Naive thymus-derived CD8-positive, alpha-beta T cell (primary cell): ENCODE measurements at regions not wholly inside any gene's neighbourhood (a gene's known extent, or its start where the extent isn't known, plus 50 kb on each side); places are given as distances from the start of the nearest gene placed in this dataset.
"Not testable (repeated sequence)": the region's sequence is repeated elsewhere in the genome, so short reads cannot be mapped to it uniquely, and the experiment has no call there.

Experiments
- ATAC-seq, 2 donors: fragments of 150-1000 bp; cut with Tn5 transposase in 1 of 2; sonication (Bioruptor Pico), chemical (Tn5 transposase) in 1 of 2; 1 replicate in 1 of 2; 2 replicates in 1 of 2; pipeline ENCODE4 v1.10.0; 2021; ENCODE audit warnings: mild to moderate bottlenecking in 2 of 2, moderate library complexity in 2 of 2
- POLR2A ChIA-PET: fragments of 350-600 bp; sonication (Branson Sonifier 250); formaldehyde crosslinking; loops from one replicate; lab custom pipeline; 2021; ENCODE audit warnings: antibody characterized with exemption; lab: Charles Lee
- DNase-seq, 10 donors: peaks; one replicate each; pipeline versions ENCODE4 v3.0.0 to v3.0.0-alpha.2; 2020 to 2022
- H3K27ac Mint-ChIP-seq, 10 donors: one replicate each; pipeline ENCODE4 v1.8.0; 2020 to 2022; ENCODE audit warnings: mild to moderate bottlenecking in 10 of 10, mixed read lengths in 10 of 10, moderate library complexity in 4 of 10, inconsistent platforms in 1 of 10
- H3K27me3 Mint-ChIP-seq, 5 donors: one replicate each; pipeline ENCODE4 v1.8.0; 2021 to 2022; ENCODE audit warnings: mixed read lengths in 5 of 5
- H3K36me3 Mint-ChIP-seq, 3 donors: one replicate each; pipeline ENCODE4 v1.8.0; 2020 to 2022; ENCODE audit warnings: mixed read lengths in 3 of 3, mild to moderate bottlenecking in 2 of 3, inconsistent platforms in 1 of 3
- H3K4me1 Mint-ChIP-seq, 4 donors: one replicate each; pipeline ENCODE4 v1.8.0; 2021 to 2022; ENCODE audit warnings: mixed read lengths in 4 of 4
- H3K4me3 Mint-ChIP-seq, 10 donors: one replicate each; pipeline ENCODE4 v1.8.0; 2020 to 2022; ENCODE audit warnings: mild to moderate bottlenecking in 10 of 10, mixed read lengths in 10 of 10, moderate library complexity in 6 of 10, inconsistent platforms in 1 of 10
- H3K9me3 Mint-ChIP-seq, 9 donors: one replicate each; pipeline ENCODE4 v1.8.0; 2020 to 2022; ENCODE audit warnings: mixed read lengths in 9 of 9, mild to moderate bottlenecking in 3 of 9, inconsistent platforms in 1 of 9, moderate library complexity in 1 of 9

- Mint-ChIP-seq H3K27me3 (peaks cover 0 to 8% (median 0%) of the 10 kb centered on the region in 5 donors), H3K9me3 (peaks cover 0 to 8% (median 4%) of the 10 kb centered on the region in 9 donors), H3K36me3 (no peaks in the 10 kb centered on the region), H3K4me1 (no peaks in the 10 kb centered on the region), H3K27ac (no peak overlapping the region), H3K4me3 (no peak overlapping the region)
- ATAC-seq (no peak), DNase-seq (no peak)
- POLR2A ChIA-PET, result no interaction called here
These were observed 282.4 kb downstream of the C11orf87 start for GRCh38 chr11:109704432-109704831.

GRCh38 chr11:109706945-109707344 is 285.0 kb downstream of the C11orf87 start:
- POLR2A ChIA-PET, result no interaction called here
- Mint-ChIP-seq H3K27me3 (peaks cover 0 to 8% (median 0%) of the 10 kb centered on the region in 5 donors), H3K36me3 (no peaks in the 10 kb centered on the region), H3K27ac (no peak overlapping the region), H3K9me3 (peaks cover 0 to 12% (median 0%) of the 10 kb centered on the region in 9 donors), H3K4me3 (no peak overlapping the region), H3K4me1 (no peaks in the 10 kb centered on the region)
- ATAC-seq, result no peak
- no peak for DNase-seq

- DNase-seq (no peak), ATAC-seq (no peak)
- Mint-ChIP-seq H3K4me3 (no peak overlapping the region), H3K27me3 (peaks cover 0 to 8% (median 0%) of the 10 kb centered on the region in 5 donors), H3K36me3 (no peaks in the 10 kb centered on the region), H3K27ac (no peak overlapping the region), H3K9me3 (peaks cover 0 to 12% (median 4%) of the 10 kb centered on the region in 9 donors), H3K4me1 (no peaks in the 10 kb centered on the region)
- POLR2A ChIA-PET, result no interaction called here
These were observed 285.4 kb downstream of the C11orf87 start for GRCh38 chr11:109707411-109707810.

GRCh38 chr11:109708184-109708583 is 286.2 kb downstream of the C11orf87 start:
- Mint-ChIP-seq H3K27ac (no peak overlapping the region), H3K4me3 (no peak overlapping the region), H3K36me3 (no peaks in the 10 kb centered on the region), H3K9me3 (peaks cover 0 to 12% (median 4%) of the 10 kb centered on the region in 9 donors), H3K4me1 (no peaks in the 10 kb centered on the region), H3K27me3 (peaks cover 0 to 8% (median 0%) of the 10 kb centered on the region in 5 donors)
- POLR2A ChIA-PET, result no interaction called here
- no peak for DNase-seq
- ATAC-seq, result no peak

GRCh38 chr11:109714444-109714843 is 292.5 kb downstream of the C11orf87 start:
- POLR2A ChIA-PET, H3K27ac Mint-ChIP-seq, ATAC-seq: not testable (repeated sequence)

GRCh38 chr11:109715424-109715823 is 293.4 kb downstream of the C11orf87 start:
- H3K4me3 Mint-ChIP-seq, H3K4me1 Mint-ChIP-seq, H3K27me3 Mint-ChIP-seq, H3K27ac Mint-ChIP-seq, ATAC-seq, DNase-seq, POLR2A ChIA-PET, H3K36me3 Mint-ChIP-seq: not testable (repeated sequence)
- H3K9me3 Mint-ChIP-seq, result peaks cover 7 to 45% (median 19%) of the 10 kb centered on the region in 9 donors

More at GRCh38 chr11:109714444-109714843, 292.5 kb downstream of the C11orf87 start:
- DNase-seq, H3K4me3 Mint-ChIP-seq, H3K27me3 Mint-ChIP-seq, H3K4me1 Mint-ChIP-seq, H3K36me3 Mint-ChIP-seq: not testable (repeated sequence)
- H3K9me3 Mint-ChIP-seq, result peaks cover 7 to 45% (median 19%) of the 10 kb centered on the region in 9 donors

GRCh38 chr11:109726061-109726460 is 304.1 kb downstream of the C11orf87 start:
- POLR2A ChIA-PET, result no interaction called here
- Mint-ChIP-seq H3K4me1 (no peaks in the 10 kb centered on the region), H3K36me3 (no peaks in the 10 kb centered on the region), H3K27me3 (peaks cover 0 to 9% (median 0%) of the 10 kb centered on the region in 5 donors), H3K27ac (no peak overlapping the region), H3K9me3 (peaks cover 0 to 20% (median 0%) of the 10 kb centered on the region in 9 donors), H3K4me3 (no peak overlapping the region)
- DNase-seq (no peak), ATAC-seq (no peak)

- Mint-ChIP-seq H3K27me3 (peaks cover 0 to 9% (median 0%) of the 10 kb centered on the region in 5 donors), H3K36me3 (no peaks in the 10 kb centered on the region), H3K4me1 (no peaks in the 10 kb centered on the region), H3K9me3 (peaks cover 0 to 20% (median 0%) of the 10 kb centered on the region in 9 donors), H3K27ac (no peak overlapping the region), H3K4me3 (no peak overlapping the region)
- POLR2A ChIA-PET, result no interaction called here
- DNase-seq, result no peak
- ATAC-seq, result no peak
These were observed 306.1 kb downstream of the C11orf87 start for GRCh38 chr11:109728056-109728455.

GRCh38 chr11:109729761-109730160 is 307.8 kb downstream of the C11orf87 start:
- Mint-ChIP-seq H3K9me3 (peaks cover 0 to 14% (median 0%) of the 10 kb centered on the region in 9 donors), H3K27ac (no peak overlapping the region), H3K4me3 (no peak overlapping the region), H3K4me1 (no peaks in the 10 kb centered on the region), H3K36me3 (no peaks in the 10 kb centered on the region), H3K27me3 (peaks cover 0 to 8% (median 0%) of the 10 kb centered on the region in 5 donors)
- DNase-seq, result no peak
- ATAC-seq, result no peak
- POLR2A ChIA-PET, result no interaction called here

- no peak for ATAC-seq
- H3K27ac Mint-ChIP-seq, result no peak overlapping the region
- peaks cover 0 to 8% (median 0%) of the 10 kb centered on the region in 9 donors for H3K9me3 Mint-ChIP-seq
- no peaks in the 10 kb centered on the region for H3K36me3 Mint-ChIP-seq
- POLR2A ChIA-PET, result no interaction called here
- H3K4me3 Mint-ChIP-seq, result no peak overlapping the region
- peaks cover 0 to 5% (median 0%) of the 10 kb centered on the region in 5 donors for H3K27me3 Mint-ChIP-seq
- no peaks in the 10 kb centered on the region for H3K4me1 Mint-ChIP-seq
- no peak for DNase-seq
These were observed 308.7 kb downstream of the C11orf87 start for GRCh38 chr11:109730669-109731068.

- Mint-ChIP-seq H3K27ac (no peak overlapping the region), H3K9me3 (peaks cover 0 to 8% (median 0%) of the 10 kb centered on the region in 9 donors)
- POLR2A ChIA-PET, result no interaction called here
These were observed 309.5 kb downstream of the C11orf87 start for GRCh38 chr11:109731451-109731850.

GRCh38 chr11:109733245-109733644 is 311.3 kb downstream of the C11orf87 start:
- POLR2A ChIA-PET, result no interaction called here
- ATAC-seq (no peak), DNase-seq (no peak)
- Mint-ChIP-seq H3K27me3 (peaks cover 0 to 9% (median under 1%) of the 10 kb centered on the region in 5 donors), H3K4me3 (no peak overlapping the region), H3K27ac (no peak overlapping the region), H3K4me1 (no peaks in the 10 kb centered on the region), H3K36me3 (no peaks in the 10 kb centered on the region), H3K9me3 (peaks cover 0 to 9% (median 0%) of the 10 kb centered on the region in 9 donors)

More at GRCh38 chr11:109731451-109731850, 309.5 kb downstream of the C11orf87 start:
- no peak for ATAC-seq
- Mint-ChIP-seq H3K27me3 (peaks cover 0 to 5% (median 0%) of the 10 kb centered on the region in 5 donors), H3K36me3 (no peaks in the 10 kb centered on the region), H3K4me1 (no peaks in the 10 kb centered on the region), H3K4me3 (no peak overlapping the region)
- DNase-seq, result no peak

- Mint-ChIP-seq H3K9me3 (peaks cover 0 to 9% (median 0%) of the 10 kb centered on the region in 9 donors), H3K27me3 (peaks cover 0 to 14% (median 4%) of the 10 kb centered on the region in 5 donors), H3K4me3 (no peak overlapping the region), H3K36me3 (no peaks in the 10 kb centered on the region), H3K4me1 (no peaks in the 10 kb centered on the region), H3K27ac (no peak overlapping the region)
- ATAC-seq (no peak), DNase-seq (no peak)
- POLR2A ChIA-PET, result no interaction called here
These were observed 312.6 kb downstream of the C11orf87 start for GRCh38 chr11:109734566-109734965.

- Mint-ChIP-seq H3K36me3 (no peaks in the 10 kb centered on the region), H3K4me3 (no peak overlapping the region), H3K9me3 (peaks cover 0 to 9% (median 0%) of the 10 kb centered on the region in 9 donors), H3K27ac (no peak overlapping the region), H3K27me3 (peaks cover 0 to 14% (median 4%) of the 10 kb centered on the region in 5 donors), H3K4me1 (no peaks in the 10 kb centered on the region)
- ATAC-seq (no peak), DNase-seq (no peak)
- POLR2A ChIA-PET, result no interaction called here
These were observed 313.1 kb downstream of the C11orf87 start for GRCh38 chr11:109735128-109735527.
